OCI-LY1 (cell line): ENCODE measurements at regions not wholly inside any gene's neighbourhood (a gene's known extent, or its start where the extent isn't known, plus 50 kb on each side); places are given as distances from the start of the nearest gene placed in this dataset.

ENCODE experiments used
- CTCF ChIP-seq: fragments of 200-600 bp; sonication (generic), shearing (Covaris generic); IDR thresholded peaks from 2 replicates; pipeline ENCODE4 v1.5.1; 2017; ENCODE audit warnings: mild to moderate bottlenecking, antibody characterized with exemption, low read length, moderate library complexity, mixed read lengths
- EZH2 ChIP-seq: fragments of 200-600 bp; sonication (generic), shearing (Covaris generic); IDR thresholded peaks from 2 replicates; pipeline ENCODE4 v1.8.0; 2017; ENCODE audit warnings: borderline replicate concordance, mixed run types, mild to moderate bottlenecking, antibody characterized with exemption, low read length, moderate library complexity, mixed read lengths

- no peak for TF ChIP-seq CTCF
- TF ChIP-seq EZH2, result no peak
Observed at GRCh38 chr9:81508476-81508875, 180.9 kb downstream of the TLE1 start.
